ENCODE measurements at regions not wholly inside any gene's neighbourhood (a gene's known extent, or its start where the extent isn't known, plus 50 kb on each side); places are given as distances from the start of the nearest gene placed in this dataset.
"Not testable (repeated sequence)": the region's sequence is repeated elsewhere in the genome, so short reads cannot be mapped to it uniquely, and the experiment has no call there.

- TF ChIP-seq, protein P1, sequence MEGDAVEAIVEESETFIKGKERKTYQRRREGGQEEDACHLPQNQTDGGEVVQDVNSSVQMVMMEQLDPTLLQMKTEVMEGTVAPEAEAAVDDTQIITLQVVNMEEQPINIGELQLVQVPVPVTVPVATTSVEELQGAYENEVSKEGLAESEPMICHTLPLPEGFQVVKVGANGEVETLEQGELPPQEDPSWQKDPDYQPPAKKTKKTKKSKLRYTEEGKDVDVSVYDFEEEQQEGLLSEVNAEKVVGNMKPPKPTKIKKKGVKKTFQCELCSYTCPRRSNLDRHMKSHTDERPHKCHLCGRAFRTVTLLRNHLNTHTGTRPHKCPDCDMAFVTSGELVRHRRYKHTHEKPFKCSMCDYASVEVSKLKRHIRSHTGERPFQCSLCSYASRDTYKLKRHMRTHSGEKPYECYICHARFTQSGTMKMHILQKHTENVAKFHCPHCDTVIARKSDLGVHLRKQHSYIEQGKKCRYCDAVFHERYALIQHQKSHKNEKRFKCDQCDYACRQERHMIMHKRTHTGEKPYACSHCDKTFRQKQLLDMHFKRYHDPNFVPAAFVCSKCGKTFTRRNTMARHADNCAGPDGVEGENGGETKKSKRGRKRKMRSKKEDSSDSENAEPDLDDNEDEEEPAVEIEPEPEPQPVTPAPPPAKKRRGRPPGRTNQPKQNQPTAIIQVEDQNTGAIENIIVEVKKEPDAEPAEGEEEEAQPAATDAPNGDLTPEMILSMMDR (IDR thresholded peaks at IDR 0.05) = not testable (repeated sequence)
- not testable (repeated sequence) for TF ChIP-seq POLR2A (IDR thresholded peaks at IDR 0.05)
Observed at GRCh38 chr5:98546924-98547323, 226.5 kb upstream of the RGMB start.
